Dermis microvascular lymphatic vessel endothelial cell (primary cell): ENCODE measurements at regions not wholly inside any gene's neighbourhood (a gene's known extent, or its start where the extent isn't known, plus 50 kb on each side); places are given as distances from the start of the nearest gene placed in this dataset.

ENCODE experiments used
- DNase-seq, 2 donors: peaks; one replicate each; pipeline versions ENCODE4 v3.0.0 to v3.0.0-alpha.2; 2010; ENCODE audit warnings: low read depth in 2 of 2

- DNase-seq = no peak
These were observed 338.8 kb downstream of the MIAT start for GRCh38 chr22:26996154-26996553.

GRCh38 chr22:26998129-26998528, 340.7 kb downstream of the MIAT start:
- no peak for DNase-seq

GRCh38 chr22:26998716-26999115, 341.3 kb downstream of the MIAT start:
- DNase-seq = no peak

GRCh38 chr22:27003297-27003696, 345.9 kb downstream of the MIAT start:
- DNase-seq = no peak

GRCh38 chr22:27004434-27004833, 347.0 kb downstream of the MIAT start:
- DNase-seq = no peak

GRCh38 chr22:27008454-27008853, 351.1 kb downstream of the MIAT start:
- DNase-seq = no peak

GRCh38 chr22:27011133-27011532, 353.7 kb downstream of the MIAT start:
- DNase-seq = no peak

GRCh38 chr22:27011717-27012116, 354.3 kb downstream of the MIAT start:
- DNase-seq = no peak

- no peak for DNase-seq
These were observed 362.4 kb downstream of the MIAT start for GRCh38 chr22:27019827-27020226.

GRCh38 chr22:27022274-27022895, 365.0 kb downstream of the MIAT start:
- no peak for DNase-seq

- no peak for DNase-seq
These were observed 365.5 kb downstream of the MIAT start for GRCh38 chr22:27022896-27023361.

GRCh38 chr22:27023591-27023990, 366.2 kb downstream of the MIAT start:
- no peak for DNase-seq

GRCh38 chr22:27024982-27025381, 367.6 kb downstream of the MIAT start:
- DNase-seq = no peak

- no peak for DNase-seq
These were observed 370.7 kb downstream of the MIAT start for GRCh38 chr22:27028093-27028492.

- no peak for DNase-seq
These were observed 372.3 kb downstream of the MIAT start for GRCh38 chr22:27029584-27030130.

GRCh38 chr22:27032091-27032761, 374.8 kb downstream of the MIAT start:
- DNase-seq = peak in 1 of 2 donors; percentile 8

GRCh38 chr22:27041745-27042310, 384.4 kb downstream of the MIAT start:
- no peak for DNase-seq

GRCh38 chr22:27043262-27043661, 385.9 kb downstream of the MIAT start:
- no peak for DNase-seq

GRCh38 chr22:27045103-27045947, 387.9 kb downstream of the MIAT start:
- DNase-seq = peak in 1 of 2 donors; percentile 31

GRCh38 chr22:27046086-27046485, 388.7 kb downstream of the MIAT start:
- no peak for DNase-seq

GRCh38 chr22:27046603-27047002, 389.2 kb downstream of the MIAT start:
- DNase-seq = no peak

- no peak for DNase-seq
These were observed 393.4 kb downstream of the MIAT start for GRCh38 chr22:27050771-27051170.
